Activated naive CD8-positive, alpha-beta T cell (primary cell): ENCODE measurements at regions not wholly inside any gene's neighbourhood (a gene's known extent, or its start where the extent isn't known, plus 50 kb on each side); places are given as distances from the start of the nearest gene placed in this dataset.

Experiments used
- H3K27ac Mint-ChIP-seq: one replicate; pipeline ENCODE4 v1.8.0; 2021; ENCODE audit warnings: mixed read lengths
- H3K27me3 Mint-ChIP-seq: one replicate; pipeline ENCODE4 v1.8.0; 2021; ENCODE audit warnings: mixed read lengths
- H3K36me3 Mint-ChIP-seq: one replicate; pipeline ENCODE4 v1.8.0; 2021; ENCODE audit warnings: mixed read lengths
- H3K4me1 Mint-ChIP-seq: one replicate; pipeline ENCODE4 v1.8.0; 2021; ENCODE audit warnings: low read depth, mixed read lengths
- H3K4me3 Mint-ChIP-seq: one replicate; pipeline ENCODE4 v1.8.0; 2021; ENCODE audit warnings: mild to moderate bottlenecking, mixed read lengths
- H3K9me3 Mint-ChIP-seq: one replicate; pipeline ENCODE4 v1.8.0; 2021; ENCODE audit warnings: low read depth, mixed read lengths

DNA sequence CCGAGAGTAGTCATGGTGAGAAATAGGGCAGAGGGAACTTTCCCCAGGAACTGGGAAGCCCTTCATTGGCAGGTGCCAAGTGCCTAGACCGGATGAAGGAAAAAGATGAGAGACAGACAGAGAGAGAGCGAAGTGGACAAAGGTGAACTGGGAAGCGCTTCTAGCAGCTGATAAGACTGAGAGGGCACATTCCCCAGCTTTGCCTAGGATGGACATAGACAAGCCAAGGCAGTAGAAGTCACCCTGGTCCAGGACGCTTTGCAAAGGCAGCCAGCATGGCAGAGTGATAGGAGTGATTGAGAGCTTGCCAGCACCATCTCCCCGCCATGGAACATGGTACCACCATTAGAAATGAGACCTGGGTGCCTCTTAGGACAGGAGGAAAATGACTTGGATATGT, 372.8 kb upstream of the MGMT start:
- Mint-ChIP-seq H3K27me3 (no peaks in the 10 kb centered on the region), H3K9me3 (no peaks in the 10 kb centered on the region), H3K4me1 (peaks cover 11% of the 10 kb centered on the region), H3K36me3 (no peaks in the 10 kb centered on the region), H3K4me3 (no peak overlapping the region), H3K27ac (no peak overlapping the region)

- Mint-ChIP-seq H3K4me3 (no peak overlapping the region), H3K27me3 (no peaks in the 10 kb centered on the region), H3K4me1 (peaks cover 13% of the 10 kb centered on the region), H3K36me3 (no peaks in the 10 kb centered on the region), H3K9me3 (no peaks in the 10 kb centered on the region), H3K27ac (no peak overlapping the region)
Observed at GRCh38 chr10:129094861-129095260, 372.2 kb upstream of the MGMT start.

DNA sequence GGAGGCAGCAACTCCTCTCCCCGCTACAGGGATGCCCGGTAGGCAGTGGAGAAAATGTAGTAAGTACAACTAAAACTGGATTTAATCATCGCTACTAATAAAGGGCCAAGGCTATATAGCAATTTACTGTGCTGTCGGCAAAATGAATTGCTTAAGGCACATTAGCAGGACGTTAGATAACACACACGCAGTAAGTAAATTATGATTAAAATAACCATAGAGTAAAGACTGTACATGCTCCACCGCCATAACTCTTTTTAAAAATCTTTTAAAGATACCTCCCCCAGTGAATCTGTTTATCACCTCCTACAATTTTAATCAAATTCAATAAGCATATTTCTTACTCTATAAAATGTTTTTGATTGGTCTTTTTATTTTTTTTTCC, 371.4 kb upstream of the MGMT start:
- Mint-ChIP-seq H3K4me1 (peaks cover 19% of the 10 kb centered on the region), H3K27me3 (no peaks in the 10 kb centered on the region), H3K27ac (no peak overlapping the region), H3K4me3 (no peak overlapping the region), H3K9me3 (no peaks in the 10 kb centered on the region), H3K36me3 (no peaks in the 10 kb centered on the region)

DNA sequence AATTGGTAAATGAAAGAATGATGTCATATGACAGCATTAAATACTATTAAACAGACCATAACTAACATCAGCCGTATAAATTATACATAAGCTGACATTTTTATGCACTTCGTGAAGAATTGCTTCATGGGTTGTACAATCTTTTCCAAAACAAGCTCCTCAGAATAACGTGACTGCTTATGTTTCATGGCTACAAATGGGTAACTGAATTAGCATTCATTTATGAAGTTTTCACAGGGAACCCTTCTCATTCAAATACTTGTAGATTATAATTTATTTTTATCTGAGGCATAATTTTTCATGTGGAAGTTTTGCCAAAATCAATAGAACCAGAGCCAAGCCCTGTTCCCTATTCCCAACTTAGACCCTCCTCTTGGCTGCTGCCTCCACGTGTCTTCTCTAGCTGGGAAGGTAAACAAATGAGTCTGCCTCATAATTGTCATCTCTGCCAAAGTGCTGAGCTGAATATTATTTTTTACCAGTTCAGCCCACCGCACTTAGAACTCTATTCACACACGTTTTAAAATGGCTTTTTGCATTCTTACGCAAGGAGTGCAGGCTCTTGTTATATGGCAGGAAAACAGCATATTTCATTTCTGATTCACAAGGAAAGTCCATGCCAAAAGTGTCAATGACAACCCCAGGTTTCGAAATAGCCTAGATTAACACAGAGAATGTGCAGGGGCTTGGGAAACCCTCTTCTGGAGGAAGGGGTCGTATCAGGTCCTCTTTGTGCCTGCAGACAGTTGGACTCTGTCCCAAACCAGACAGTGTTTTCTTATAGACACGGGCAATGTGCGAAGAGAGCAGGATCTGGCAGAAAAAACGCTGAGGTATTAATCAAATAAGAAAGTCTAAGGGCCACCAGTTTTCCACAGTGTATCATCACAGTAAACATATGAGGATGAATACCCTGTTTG, 370.7 kb upstream of the MGMT start:
- Mint-ChIP-seq H3K36me3 (no peaks in the 10 kb centered on the region), H3K4me1 (peaks cover 26% of the 10 kb centered on the region), H3K27me3 (no peaks in the 10 kb centered on the region), H3K9me3 (no peaks in the 10 kb centered on the region), H3K27ac (no peak overlapping the region), H3K4me3 (no peak overlapping the region)

DNA sequence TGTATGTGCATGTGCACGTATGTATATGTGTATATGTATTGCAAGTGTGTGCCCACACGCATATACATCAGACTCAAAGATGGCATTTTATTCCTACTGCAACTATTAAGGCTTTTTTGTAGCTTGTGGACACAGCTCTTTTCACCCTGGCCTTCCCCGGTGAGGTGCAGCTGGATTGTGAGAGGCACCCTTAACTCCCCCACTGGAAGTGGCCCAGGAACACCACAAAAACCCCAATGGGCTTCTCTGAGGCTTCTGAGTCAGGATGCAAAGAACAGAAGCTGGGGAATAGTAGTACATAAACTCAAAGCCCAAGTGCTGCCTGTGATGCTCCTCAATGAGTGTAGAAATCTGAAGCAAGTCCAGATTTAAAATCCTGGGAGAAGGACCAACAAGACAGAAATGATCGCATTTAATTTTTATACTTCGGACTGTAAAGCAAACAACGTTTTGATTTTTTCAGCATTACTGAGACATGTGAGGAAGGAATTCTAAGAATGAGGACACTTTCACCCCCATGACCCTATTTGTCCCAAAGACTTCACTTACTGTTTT, 369.2 kb upstream of the MGMT start:
- Mint-ChIP-seq H3K27ac (no peak overlapping the region), H3K9me3 (no peaks in the 10 kb centered on the region), H3K36me3 (no peaks in the 10 kb centered on the region), H3K4me3 (no peak overlapping the region), H3K4me1 (peaks cover 34% of the 10 kb centered on the region), H3K27me3 (no peaks in the 10 kb centered on the region)

DNA sequence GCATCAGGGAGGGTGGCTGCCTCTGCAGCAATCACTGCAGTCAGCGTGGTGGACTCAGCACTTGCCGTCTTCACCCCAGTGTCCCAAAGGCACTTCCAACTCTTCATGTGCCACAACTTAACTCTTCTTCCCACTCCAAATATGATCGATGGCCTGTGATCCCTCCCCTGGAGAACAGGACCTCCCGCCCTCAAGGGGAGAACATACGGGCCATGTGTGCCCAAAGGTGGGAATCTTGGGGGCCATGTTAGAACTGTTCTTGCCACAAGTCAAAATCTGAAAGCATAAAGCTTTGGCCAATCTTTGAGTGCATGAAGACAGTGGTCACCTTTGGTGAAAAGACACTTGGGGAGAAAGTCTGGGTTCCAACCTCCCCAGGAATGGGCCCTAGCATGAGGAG, 368.5 kb upstream of the MGMT start:
- H3K4me3 Mint-ChIP-seq, result no peak overlapping the region
- no peaks in the 10 kb centered on the region for H3K27me3 Mint-ChIP-seq
- H3K27ac Mint-ChIP-seq, result no peak overlapping the region
- H3K9me3 Mint-ChIP-seq, result no peaks in the 10 kb centered on the region
- peaks cover 41% of the 10 kb centered on the region for H3K4me1 Mint-ChIP-seq
- no peaks in the 10 kb centered on the region for H3K36me3 Mint-ChIP-seq

GRCh38 chr10:129099486-129099885, 367.6 kb upstream of the MGMT start:
- no peaks in the 10 kb centered on the region for H3K27me3 Mint-ChIP-seq
- H3K4me1 Mint-ChIP-seq, result peaks cover 49% of the 10 kb centered on the region
- no peaks in the 10 kb centered on the region for H3K9me3 Mint-ChIP-seq
- H3K36me3 Mint-ChIP-seq, result no peaks in the 10 kb centered on the region
- H3K4me3 Mint-ChIP-seq, result no peak overlapping the region
- H3K27ac Mint-ChIP-seq, result peak overlapping the region; percentile 54

DNA sequence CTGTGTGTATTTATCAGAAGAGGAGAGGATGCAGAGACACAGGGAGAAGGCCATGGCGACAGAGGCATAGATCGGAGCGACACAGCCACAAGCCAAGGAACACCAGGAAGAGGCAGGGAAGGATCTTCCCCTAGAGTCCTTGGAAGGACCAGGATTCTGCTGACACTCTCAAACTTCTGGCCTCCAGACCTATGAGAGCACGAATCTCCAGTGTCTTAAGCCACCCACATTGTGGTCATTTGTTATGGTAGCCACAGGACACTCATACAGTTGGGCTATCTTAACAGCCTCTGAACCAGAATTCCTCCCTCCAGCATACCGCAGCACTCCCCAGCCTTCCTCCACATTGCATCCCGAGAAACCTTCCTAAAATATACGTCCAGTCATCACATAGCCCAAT, 367.0 kb upstream of the MGMT start:
- peaks cover 54% of the 10 kb centered on the region for H3K4me1 Mint-ChIP-seq
- peak overlapping the region; percentile 54 for H3K27ac Mint-ChIP-seq
- no peaks in the 10 kb centered on the region for H3K36me3 Mint-ChIP-seq
- no peak overlapping the region for H3K4me3 Mint-ChIP-seq
- no peaks in the 10 kb centered on the region for H3K27me3 Mint-ChIP-seq
- no peaks in the 10 kb centered on the region for H3K9me3 Mint-ChIP-seq

DNA sequence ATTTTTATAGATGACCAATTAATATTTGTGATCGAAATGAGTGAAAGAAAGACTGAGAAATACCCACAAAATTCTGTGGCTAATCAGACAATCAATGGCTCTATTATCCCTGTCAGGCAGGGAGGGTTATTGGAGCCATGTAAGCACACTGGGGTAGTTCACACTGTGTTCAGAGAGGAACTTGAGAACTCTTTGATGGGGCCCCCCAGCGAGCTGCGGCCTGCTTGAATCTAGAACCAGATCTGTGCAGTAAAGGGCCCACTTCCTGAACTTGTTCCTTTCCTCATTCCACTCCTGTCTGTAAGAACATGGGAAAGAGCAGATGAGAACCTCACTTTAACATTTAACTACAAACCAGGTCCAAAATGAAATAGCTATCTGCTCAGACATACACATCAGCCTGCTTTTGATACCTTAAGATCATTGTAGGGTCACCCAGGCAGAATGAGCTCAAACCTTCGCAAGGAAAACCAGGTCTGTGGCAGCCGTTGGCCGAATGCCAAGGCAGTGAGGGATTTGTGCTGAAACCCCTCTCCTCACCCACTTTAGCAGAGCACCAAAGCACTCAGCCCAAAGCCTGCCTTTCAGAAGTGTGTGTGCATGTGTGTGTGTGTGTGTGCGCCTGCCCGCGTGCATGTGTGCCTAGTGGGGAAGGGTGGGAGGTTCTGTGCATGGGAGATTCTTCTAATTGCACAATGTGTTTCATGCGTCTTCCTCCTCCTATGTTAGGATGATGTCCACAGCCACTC, 365.6 kb upstream of the MGMT start:
- Mint-ChIP-seq H3K4me3 (peak overlapping the region; percentile 51), H3K36me3 (no peaks in the 10 kb centered on the region), H3K27me3 (no peaks in the 10 kb centered on the region), H3K9me3 (no peaks in the 10 kb centered on the region), H3K27ac (peak overlapping the region; percentile 77), H3K4me1 (peaks cover 65% of the 10 kb centered on the region)

DNA sequence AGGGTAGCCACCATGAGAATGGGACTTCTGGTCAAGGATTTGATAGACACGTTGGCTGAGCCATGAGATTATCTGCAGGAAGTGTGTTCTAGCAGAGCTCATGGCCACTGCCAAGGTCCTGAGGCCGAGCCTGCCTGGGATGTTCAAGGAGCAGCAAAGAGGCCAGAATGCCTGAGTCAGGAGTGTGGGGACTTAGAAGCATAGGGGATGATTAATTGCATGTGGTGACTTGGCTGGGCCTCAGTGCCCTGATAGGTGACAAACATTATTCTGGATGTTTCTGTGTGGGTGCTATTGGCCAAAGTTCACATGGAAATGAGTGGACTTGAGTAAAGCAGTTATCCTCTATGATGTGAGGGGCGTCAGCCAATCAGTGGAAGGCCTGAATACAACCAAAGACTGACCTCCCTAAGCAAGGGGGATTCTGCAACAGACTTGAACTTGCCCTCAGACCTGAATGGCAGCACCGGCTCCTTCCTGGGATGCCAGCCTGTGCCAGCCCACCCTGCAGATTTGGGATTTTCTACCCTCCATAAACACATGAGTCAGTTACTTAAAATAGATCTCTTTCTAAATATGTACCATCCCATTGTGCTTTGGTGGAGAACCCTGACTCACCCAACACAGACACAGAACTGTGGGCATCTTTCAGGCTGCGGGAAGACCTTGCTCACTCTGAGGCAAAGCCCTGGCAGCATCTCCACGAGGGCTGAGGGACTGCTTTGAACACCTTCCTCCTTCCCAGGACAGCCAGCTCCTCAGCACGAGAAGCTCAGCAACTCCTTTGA, 363.9 kb upstream of the MGMT start:
- H3K4me3 Mint-ChIP-seq, result no peak overlapping the region
- H3K27me3 Mint-ChIP-seq, result no peaks in the 10 kb centered on the region
- peaks cover 70% of the 10 kb centered on the region for H3K4me1 Mint-ChIP-seq
- H3K9me3 Mint-ChIP-seq, result no peaks in the 10 kb centered on the region
- peak overlapping the region; percentile 79 for H3K27ac Mint-ChIP-seq
- H3K36me3 Mint-ChIP-seq, result peaks cover 2% of the 10 kb centered on the region

DNA sequence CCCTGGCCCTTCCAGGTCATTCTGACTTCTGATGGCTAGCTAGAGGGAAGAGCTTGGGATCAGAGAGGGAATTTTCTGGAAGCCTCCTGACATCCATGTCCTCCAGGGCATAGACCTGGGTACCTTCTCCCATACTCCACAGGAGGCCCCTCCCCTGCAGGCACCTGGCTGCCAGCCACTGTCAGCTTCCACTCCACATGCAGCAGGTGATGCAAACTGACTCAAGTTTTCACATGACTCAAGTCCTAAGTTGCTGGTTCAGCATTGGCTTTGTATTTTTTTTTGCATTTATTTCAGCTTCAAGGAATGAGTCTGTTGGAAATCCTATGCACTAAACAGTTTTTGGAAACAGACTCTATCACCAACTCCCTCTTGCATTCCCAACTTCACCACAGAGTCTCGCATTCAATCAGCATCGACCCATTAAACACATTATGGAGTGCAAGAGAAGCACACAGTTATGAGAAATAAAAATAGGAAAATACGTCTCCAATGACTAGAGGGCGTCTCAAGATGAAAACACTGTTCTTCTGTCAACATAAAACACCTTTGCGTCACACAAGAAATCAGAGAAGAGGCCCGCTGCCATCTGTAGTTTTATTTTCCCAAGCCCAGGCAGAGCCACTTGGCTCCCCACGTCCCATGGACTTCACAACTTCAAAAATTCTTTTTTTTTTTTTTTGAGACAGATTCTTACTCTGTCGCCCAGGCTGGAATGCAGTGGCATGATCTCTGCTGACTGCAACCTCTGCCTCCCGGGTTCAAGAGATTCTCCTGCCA, 362.6 kb upstream of the MGMT start:
- Mint-ChIP-seq H3K27me3 (no peaks in the 10 kb centered on the region), H3K27ac (peak overlapping the region; percentile 75), H3K36me3 (peaks cover 2% of the 10 kb centered on the region), H3K9me3 (no peaks in the 10 kb centered on the region), H3K4me3 (peak overlapping the region; percentile 42), H3K4me1 (peaks cover 80% of the 10 kb centered on the region)

DNA sequence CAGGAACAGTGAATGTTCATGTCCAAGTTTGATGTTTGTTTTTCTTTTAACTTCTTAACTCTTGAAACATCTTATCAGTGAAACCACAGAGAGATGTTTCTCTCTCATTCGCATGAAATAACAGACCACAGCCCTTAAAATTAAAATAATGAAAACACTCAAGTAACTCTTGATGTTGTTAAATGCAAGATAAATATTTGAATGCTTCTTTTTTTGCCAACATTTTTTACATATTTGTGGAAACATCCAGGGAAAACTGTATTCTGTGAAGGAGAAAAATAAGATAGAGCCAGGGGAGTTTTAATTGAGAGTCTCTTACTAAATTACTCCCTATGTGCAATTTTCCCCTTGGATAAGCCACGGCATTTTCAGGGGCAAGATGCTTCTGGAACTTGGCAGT, 361.8 kb upstream of the MGMT start:
- Mint-ChIP-seq H3K4me1 (peaks cover 75% of the 10 kb centered on the region), H3K9me3 (no peaks in the 10 kb centered on the region), H3K4me3 (no peak overlapping the region), H3K27me3 (no peaks in the 10 kb centered on the region), H3K36me3 (peaks cover 2% of the 10 kb centered on the region), H3K27ac (peak overlapping the region; percentile 75)

DNA sequence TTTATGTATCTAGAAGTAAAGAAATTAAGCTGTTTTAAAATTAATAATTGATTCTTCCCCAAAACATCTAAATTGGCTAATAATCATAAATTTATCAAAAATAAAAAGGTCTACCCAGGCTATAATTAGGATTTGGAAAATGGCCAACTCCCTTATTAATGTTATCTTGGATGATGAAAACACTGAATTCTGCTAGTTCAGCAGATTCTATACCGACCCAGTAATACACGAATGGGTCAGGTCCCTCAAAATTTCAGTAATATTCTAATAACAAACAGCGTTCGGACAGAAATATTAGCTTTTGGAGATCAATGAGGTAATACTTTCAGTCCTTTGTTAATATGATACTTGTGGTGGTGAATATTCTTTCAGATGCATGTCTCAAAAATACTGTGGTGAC, 360.7 kb upstream of the MGMT start:
- Mint-ChIP-seq H3K27me3 (no peaks in the 10 kb centered on the region), H3K4me3 (no peak overlapping the region), H3K9me3 (no peaks in the 10 kb centered on the region), H3K4me1 (peaks cover 66% of the 10 kb centered on the region), H3K36me3 (peaks cover 2% of the 10 kb centered on the region), H3K27ac (no peak overlapping the region)

- no peak overlapping the region for H3K4me3 Mint-ChIP-seq
- H3K27ac Mint-ChIP-seq, result no peak overlapping the region
- H3K9me3 Mint-ChIP-seq, result no peaks in the 10 kb centered on the region
- no peaks in the 10 kb centered on the region for H3K27me3 Mint-ChIP-seq
- H3K4me1 Mint-ChIP-seq, result peaks cover 54% of the 10 kb centered on the region
- peaks cover 2% of the 10 kb centered on the region for H3K36me3 Mint-ChIP-seq
Observed at GRCh38 chr10:129107525-129107924, 359.5 kb upstream of the MGMT start.
